GM12874 (cell line): ENCODE measurements at regions not wholly inside any gene's neighbourhood (a gene's known extent, or its start where the extent isn't known, plus 50 kb on each side); places are given as distances from the start of the nearest gene placed in this dataset.

Source experiments
- TF ChIP-seq, protein P1 (sequence below): IDR thresholded peaks from 2 replicates; pipeline ENCODE4 v1.5.1; 2011; ENCODE audit warnings: low read depth, mild to moderate bottlenecking, control low read depth, low read length, moderate library complexity; ENCODE audit not compliant: insufficient read depth

DNA sequence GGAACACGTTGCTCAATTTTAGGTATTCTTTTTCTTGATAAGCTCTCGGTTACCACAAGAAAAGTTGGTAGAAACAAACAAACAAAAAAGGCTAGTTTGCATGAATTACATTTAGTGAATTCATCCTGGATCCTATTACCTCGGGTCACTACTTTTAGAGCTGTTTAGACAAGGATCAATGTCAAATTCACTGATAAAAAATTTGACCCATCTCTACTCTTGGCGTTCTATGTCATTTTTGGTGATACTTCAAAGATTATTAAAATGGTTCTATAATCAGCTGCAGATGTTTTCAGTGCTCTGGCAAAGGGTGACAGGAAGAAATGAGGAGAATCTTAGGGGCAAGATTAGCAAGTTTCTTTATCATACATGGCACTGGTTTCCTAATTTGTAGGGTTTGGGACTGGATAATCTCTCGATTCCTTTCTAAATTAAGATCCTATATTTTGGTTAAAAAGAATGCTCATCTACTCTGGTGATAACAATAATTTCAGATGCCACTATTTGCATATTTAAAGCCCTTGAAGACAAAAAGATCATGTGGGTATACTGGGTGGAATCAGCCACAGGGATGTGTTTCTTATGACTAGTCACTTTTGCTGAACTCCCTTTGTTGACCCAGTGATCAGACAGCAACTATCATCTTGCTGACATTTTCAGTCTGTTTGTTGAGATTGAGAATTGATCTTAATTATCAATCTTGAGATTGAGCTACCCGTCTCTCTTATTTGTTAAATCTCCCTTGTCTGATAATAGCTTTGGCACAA lies 442.9 kb downstream of the AASDHPPT start:
- TF ChIP-seq, protein P1, sequence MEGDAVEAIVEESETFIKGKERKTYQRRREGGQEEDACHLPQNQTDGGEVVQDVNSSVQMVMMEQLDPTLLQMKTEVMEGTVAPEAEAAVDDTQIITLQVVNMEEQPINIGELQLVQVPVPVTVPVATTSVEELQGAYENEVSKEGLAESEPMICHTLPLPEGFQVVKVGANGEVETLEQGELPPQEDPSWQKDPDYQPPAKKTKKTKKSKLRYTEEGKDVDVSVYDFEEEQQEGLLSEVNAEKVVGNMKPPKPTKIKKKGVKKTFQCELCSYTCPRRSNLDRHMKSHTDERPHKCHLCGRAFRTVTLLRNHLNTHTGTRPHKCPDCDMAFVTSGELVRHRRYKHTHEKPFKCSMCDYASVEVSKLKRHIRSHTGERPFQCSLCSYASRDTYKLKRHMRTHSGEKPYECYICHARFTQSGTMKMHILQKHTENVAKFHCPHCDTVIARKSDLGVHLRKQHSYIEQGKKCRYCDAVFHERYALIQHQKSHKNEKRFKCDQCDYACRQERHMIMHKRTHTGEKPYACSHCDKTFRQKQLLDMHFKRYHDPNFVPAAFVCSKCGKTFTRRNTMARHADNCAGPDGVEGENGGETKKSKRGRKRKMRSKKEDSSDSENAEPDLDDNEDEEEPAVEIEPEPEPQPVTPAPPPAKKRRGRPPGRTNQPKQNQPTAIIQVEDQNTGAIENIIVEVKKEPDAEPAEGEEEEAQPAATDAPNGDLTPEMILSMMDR, result no peak

DNA sequence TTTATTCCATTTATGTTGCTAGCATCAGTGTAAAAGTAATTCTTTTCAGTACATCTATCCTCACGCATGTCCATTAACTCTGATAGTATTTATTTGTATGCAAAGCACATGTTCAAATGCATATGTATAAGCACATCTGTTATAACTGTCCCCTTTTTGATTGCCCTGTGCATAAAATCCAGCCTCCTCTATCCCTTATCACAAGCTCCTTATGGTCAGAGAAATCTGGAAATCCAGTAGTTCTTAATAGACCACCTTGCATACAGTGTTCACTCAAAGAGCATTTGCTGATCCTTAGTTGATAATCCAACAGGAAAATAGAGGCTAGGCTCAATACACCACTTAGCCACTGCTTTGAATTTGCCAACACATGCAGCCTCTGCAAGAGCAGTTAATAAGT lies 443.5 kb downstream of the AASDHPPT start:
- TF ChIP-seq, protein P1, result no peak

DNA sequence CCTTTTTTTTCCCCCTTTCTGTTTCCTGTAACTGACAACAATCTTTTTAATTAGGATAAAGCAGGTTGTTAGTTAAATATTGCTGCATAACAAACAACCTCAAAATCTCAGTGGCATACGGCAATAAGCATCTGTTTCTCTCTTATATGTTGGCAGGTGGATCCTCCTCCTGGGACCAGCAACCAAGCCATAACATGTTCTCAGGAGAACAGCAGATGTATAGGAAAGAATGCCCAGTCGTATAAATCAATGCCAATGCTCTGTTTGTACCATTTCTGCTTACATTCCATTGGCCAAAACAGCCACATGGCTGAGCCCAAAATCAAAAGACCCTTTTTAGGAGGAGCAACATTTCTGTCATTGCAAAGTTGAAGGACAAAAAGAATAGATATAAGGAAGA lies 445.7 kb downstream of the AASDHPPT start:
- TF ChIP-seq, protein P1, result no peak

DNA sequence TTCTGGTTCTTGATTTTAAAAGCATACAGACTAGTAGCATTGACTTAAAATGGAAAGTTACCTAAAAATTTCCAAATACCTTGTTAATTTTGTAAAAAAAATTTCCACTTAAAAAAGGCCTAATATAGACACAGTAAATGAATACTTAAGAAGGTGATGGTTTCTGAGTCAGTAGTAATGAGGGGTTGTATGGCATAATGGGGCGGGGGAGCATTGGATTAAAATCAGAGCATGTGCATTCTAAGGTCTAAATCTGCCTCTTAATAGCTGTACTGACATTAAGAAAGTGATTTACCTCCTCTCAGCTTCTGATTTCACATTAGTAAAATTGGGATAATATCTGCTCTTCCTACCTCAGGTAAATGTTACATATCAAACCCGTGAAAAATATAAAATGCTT lies 446.5 kb downstream of the AASDHPPT start:
- TF ChIP-seq, protein P1, result no peak

DNA sequence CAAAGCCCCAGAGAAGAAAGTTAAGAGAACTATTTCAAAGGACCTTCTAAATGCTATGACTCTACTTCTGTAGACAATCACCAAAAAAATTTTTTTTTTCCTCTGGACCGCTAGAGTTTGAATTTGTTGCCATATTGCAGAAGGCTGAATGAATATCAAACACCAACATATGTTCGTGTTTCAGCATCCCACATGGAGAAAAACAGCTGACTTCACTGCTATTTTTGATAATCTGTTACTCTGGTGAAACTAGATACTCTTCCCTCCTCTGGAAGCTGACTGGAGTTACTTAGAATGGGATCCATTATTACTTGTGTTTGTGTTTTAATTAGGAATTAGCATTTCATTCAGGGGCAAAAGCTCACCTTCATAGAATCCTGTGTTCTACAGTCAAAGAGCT lies 447.0 kb downstream of the AASDHPPT start:
- TF ChIP-seq, protein P1, result no peak

DNA sequence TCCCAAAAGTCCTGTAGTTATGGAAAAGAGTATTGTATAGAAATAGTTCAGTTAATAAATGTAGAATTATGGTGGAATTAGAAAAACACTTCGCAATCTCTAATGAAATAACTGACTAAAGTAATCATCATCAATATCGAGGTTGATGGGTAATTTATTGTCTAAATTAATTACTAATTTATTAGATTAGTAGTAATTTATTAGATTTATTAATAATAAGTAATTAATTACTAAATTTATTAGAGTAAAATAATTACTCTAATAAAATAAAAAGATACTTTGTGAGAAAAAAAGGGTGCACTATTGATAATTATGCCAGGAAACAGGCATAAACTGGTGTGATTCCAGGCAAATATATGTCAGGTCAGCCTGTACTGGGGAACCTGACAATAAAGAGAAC lies 455.6 kb downstream of the AASDHPPT start:
- TF ChIP-seq, protein P1, result no peak

DNA sequence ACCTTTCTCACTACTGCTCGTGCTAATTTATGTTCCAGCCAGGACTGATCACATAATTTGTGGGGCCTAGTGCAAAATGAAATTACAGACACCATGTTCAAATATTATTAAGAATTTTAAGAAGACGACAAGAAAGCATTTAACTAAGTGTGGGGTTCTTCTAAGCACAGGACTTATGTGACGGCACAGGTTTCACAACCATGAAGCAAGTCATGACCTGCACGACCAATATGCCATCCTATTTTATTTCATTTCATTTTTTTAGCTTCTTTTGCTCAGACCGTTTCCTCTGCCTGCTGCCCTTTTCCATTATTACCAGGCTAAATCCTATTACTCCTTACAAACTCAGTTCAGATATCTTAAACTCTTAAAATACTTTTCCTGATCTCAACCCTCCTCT lies 462.5 kb downstream of the AASDHPPT start:
- TF ChIP-seq, protein P1, result no peak
